GM18909 (cell line): ENCODE measurements at regions not wholly inside any gene's neighbourhood (a gene's known extent, or its start where the extent isn't known, plus 50 kb on each side); places are given as distances from the start of the nearest gene placed in this dataset.
"Not testable (repeated sequence)": the region's sequence is repeated elsewhere in the genome, so short reads cannot be mapped to it uniquely, and the experiment has no call there.

Experiments
- ATAC-seq: cut with Tn5 transposase; IDR thresholded peaks from one replicate; pipeline ENCODE4 v1.9.1; 2021; ENCODE audit warnings: mild to moderate bottlenecking; ENCODE audit not compliant: unreplicated experiment, poor library complexity

DNA sequence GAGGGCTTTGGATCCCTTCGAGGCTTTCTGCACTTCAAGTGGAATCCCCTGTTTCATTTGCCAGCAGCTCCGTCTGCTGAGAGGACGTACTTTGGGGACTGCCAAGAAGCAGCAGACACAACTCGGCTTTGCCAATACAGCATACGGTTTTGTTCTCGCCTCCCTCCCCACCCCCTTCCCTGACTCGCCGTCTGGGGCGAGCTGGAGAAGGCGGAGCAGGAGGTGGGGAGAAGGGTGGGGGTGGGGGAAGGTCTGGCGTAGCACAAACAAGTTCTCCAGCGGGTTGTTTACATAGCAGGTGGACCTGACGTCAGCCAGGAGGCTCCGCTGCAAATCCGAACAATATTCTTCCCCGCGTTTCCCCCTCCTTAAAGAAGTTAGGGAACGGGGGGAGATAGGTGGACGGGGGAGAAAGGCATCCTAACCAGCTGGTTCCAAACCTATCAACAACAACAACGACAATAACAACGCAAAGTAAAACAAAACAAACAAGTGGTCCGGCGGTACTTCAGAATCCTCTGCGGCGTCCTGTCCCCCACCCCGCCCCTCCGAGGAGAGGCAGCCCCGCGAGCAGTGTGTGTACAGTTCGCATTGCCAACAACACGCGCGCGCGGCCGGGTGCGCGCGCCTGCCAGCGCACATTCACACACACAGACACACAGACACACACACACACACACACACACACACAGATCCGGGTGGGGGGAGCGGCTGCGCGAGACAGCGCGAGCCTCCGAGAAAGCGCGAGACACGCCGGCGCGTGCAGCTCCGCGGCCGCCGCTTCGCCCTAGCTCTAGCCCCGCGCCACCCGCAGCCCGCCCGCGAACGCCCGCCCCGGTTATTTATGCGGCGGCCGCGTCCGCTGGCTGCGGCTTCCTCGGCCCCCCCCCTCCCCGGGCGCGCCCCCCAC lies 167.0 kb upstream of the PPP1R3A start:
- peak; percentile 33 for ATAC-seq

DNA sequence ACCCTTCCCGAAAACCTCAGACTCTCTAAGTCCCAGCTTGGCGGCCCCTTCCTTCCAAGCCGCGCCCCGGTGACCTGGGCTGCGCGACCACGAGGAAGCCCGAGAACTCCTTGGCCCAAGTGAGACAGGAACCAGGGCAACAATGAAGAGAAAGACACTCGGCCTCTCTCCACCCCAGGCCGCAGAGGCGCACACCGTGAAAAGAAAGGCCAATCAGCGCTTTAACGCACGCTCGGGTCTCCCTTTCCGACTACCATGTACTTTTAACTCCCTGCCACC lies 166.4 kb upstream of the PPP1R3A start:
- peak; percentile 21 for ATAC-seq

DNA sequence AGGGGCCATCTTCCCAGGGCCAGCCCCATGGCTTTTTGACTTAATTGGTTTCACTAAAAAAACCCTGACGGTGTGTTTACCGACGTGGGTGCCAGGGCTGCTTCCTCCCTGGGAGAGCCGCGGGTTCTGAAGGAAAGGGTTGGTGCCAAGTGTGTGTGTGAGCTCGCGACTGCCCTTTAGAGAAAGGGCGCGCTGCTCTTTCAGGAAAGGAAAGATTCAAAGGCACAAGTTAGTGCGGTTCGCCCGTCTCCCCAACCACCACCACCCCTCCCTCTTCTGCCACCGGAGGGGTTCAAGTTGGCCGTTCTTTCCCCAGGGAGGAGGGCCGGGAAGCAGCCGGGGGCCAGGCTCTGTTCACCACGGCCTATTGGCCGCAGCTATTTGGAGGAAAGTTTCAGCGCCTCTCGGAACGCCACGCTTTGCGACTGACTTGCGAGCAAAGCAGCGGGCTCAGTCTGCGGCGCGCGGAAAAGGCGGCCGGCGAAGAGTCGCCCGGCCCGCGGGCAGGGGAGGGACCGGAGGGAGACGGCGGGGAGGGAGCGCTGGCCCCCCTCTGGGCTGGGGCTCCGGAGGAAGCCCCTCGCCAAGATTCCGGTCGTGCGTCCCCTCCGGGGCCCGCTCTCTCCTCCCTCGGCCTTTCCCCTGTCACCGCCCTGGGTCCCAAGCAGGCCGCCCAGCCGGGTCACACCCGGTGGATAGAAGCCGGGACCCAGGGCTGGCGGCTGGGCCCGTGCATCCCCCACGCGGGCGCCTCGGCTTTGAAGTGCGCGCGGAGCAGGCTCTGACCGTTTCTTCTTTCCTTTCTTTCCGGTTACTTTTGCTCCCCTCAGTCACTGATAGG lies 165.9 kb upstream of the PPP1R3A start:
- ATAC-seq: peak; percentile 25

DNA sequence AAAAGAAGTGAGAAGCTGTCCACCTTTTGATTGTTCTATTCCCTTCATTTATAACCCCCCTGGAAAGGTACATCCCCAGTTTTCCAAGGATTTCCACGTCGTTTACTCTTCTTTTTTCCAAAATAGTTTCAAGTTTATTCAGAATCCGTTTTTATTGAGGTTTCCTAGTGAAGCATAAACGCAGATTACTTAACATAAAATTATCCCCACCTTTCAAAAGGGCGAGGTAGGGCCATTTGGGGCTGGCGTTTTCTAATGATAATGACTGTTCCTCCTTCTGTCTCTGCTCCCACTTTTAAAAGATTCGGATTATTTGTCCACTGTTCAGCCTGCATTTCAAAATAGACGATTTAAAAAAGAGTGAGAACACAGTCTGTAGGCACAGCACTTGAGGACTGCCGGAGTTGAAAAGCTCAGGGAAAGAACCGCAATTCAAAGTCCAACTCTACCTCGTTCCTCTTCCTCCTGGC lies 165.2 kb upstream of the PPP1R3A start:
- ATAC-seq: no peak

DNA sequence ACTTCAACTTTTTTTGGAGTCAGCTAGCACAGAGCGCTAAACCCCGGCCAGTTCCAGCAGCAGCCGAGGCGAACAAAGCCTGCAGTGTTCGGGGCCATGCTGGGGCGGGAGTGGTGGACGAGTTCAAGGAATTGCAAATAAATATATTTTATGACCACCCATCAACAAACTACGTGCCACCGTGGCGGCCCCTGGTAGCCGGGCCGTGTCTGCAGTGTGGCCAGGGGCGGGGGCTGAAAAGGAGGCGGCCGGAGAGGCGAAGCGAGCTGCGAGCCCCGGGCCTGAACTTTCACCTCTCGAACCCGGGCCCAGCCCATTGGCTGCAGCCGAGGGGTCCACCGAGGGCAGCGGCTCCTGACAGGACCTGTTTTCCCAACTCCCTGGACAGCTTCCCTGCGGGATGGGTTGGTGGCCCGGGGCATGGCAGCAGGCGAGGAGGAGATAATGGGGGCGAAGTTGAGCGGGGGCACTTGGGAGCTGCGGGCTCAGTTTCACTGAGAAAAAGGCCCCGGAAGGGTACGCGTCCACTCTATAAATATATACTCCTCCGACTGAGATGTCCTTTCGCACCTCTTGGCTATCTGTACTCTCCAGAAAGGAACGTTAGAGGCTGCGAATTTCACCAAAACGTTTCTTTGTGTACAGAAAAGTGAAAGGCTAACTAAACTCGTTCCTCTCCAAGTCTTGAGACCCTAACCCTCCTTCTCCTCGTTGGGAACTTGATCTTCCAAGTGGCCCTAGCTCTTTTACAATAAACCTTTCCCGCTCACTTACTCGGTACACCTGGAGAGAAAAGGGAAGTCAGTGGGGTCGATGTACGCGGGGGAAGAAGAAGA lies 164.6 kb upstream of the PPP1R3A start:
- ATAC-seq: no peak

DNA sequence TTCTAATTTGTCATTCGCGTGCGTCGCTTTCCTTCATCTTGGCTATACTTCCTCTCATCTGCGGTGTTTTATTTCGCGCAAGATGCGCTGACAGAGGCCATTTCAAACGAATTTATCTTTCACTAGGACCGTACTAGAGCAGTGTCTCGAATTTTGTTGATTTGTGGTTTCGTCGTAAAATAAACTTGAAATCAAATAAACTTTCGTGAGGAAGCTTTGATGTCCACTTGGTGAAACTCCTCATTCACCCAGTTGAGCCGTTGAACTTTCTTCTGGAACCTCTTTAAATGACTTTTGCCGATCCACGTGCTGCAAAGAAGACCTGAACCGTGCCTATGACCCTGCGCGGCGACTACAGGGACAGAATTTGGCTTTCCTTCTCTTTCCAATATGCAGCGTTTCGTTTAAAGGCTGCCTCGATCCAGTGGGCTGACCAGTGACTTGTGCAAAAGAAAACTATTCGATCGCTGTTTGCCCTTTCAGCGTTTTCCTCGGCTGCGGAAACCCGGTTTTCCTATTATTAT lies 163.9 kb upstream of the PPP1R3A start:
- no peak for ATAC-seq

DNA sequence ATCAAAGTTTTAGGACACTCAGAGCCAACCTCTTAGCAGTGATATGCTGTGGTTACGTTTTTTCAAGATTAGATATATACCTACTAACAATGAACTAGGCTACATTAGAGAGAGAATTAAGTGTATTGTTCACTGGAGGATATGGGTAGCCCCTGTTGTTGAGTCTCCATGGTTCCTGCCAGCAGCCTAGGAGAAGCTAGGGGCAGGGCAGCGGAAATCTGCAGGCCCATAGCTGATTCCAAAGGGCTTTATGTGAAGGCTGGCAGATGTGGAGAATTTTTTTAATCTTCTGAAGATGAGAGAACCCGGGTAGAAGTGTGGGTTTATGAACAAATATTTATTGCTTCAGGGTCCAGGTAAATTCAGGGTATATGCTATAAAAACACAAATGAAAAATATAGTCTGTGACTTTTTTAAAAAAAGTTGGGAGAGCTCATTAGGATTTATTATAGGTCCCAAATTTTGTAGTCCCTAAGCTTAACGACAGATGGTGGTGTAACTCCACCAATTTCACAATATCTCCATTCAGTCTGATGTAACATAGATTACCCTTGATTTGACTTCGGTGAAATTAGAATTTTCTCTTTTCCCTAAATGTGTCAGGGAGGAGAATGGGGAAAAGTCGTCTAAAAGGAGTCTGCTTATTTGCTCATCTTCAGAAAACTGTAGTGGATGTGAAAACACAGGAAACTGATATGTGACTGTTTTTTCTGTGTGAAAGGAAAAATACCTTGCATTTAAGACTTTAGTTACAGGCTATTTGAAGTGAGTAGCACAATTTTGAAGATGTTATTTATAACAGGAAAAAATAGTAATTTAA lies 163.0 kb upstream of the PPP1R3A start:
- ATAC-seq: no peak

DNA sequence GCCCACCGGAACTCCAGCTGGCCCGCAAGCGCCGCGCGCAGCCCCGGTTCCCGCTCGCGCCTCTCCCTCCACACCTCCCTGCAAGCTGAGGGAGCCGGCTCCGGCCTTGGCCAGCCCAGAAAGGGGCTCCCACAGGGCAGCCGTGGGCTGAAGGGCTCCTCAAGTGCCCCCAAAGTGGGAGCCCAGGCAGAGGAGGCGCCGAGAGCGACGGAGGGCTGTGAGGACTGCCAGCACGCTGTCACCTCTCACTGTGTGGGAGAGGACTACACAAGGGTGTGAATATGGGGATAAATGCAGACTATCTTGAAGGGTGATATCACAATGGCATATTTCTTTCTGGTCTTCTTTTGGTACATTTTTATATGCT lies 158.3 kb upstream of the PPP1R3A start:
- ATAC-seq: not testable (repeated sequence)

DNA sequence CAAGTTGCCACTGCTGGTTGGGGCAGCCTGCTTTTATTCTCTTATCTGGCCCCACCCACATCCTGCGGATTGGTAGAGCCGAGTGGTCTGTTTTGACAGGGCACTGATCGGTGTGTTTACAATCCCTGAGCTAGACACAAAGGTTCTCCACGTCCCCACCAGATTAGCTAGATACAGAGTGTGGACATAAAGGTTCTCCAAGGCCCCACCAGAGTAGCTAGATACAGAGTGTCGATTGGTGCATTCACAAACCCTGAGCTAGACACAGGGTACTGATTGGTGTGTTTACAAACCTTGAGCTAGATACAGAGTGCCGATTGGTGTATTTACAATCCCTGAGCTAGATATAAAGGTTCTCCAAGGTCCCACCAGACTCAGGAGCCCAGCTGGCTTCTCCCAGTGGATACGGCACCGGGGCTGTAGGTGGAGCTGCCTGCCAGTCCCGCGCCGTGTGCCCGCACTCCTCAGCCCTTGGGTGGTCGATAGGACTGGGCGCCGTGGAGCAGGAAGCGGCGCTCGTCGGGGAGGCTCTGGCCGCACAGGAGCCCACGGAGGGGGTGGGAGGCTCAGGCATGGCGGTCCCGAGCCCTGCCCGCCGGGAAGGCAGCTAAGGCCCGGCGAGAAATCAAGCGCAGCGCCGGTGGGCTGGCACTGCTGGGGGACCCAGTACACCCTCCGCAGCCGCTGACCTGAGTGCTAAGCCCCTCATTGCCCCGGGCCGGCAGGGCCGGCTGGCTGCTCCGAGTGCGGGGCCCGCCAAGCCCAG lies 157.8 kb upstream of the PPP1R3A start:
- ATAC-seq: not testable (repeated sequence)

DNA sequence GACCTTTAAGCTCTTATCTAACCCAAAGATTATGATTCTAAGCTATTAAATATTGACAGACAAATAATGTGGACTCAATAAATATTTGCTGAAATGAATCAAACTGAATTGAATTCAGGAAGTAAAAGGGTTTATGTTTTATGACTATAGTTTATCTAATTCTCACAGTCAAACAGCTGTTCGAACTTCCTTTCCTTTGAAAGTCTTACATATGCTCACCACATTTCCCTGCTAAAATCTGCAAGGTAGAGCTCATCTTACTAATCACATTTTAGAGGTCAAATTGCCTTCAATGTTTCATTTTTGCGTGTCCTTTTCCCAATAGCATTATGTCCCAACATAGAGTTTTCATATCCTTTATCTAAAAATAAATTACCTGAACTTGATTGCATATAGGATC lies 154.9 kb upstream of the PPP1R3A start:
- no peak for ATAC-seq

DNA sequence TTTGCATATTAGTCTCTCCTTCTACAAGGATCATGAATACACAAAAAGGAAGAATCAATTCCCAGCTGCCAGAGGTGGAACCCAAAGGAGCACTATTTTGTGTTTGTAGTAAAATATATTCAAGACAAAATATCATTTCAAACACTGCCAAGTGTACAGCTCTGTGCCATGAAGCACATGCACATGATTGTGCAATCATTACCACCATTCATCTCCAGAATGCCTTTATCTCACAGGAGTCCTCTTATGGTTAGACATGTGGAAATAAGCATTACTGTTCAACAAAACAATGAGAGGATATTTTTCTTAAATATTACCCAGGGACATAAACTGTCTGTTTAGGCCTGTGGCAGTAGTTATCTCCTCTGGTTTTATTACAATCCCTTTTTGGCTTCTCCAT lies 151.4 kb upstream of the PPP1R3A start:
- no peak for ATAC-seq

DNA sequence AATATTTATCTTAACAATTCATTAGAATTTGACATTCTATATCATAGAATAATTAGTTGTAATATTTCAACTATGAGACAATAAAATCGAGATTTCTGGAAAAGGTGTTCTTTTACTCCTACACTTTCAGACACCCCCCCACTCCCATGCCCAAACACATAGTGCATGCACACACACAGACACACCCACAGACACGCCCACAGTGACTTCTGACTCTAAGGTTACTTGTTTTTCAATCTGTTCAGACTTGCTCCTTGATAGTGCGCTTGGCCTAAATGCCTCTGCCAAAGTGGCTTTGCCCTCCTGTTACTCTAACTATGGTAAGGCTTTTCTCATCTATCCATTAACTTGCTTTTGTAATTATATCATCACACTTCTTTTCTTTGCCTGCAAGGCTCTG lies 144.0 kb upstream of the PPP1R3A start:
- ATAC-seq: no peak

DNA sequence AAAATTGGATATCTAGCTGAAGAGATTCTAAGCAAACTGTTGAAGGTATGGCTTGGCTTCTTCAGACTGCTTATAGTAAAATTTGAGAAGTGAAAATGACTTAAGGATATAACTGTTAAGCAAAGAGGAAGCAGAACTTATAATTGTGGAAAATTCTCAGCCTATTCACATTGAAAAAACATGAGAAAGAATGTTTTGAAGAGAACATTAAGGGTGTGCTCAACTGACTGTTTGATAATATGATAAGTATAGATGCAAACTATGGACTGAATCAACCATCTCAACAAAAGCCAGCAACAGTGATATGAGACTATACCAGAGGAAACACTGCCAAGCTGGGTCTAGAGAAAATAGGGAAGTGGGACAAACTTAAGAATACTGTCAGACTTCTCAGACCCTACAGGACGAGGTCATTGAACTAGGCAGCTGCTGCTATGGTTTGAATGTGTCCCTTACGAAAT lies 133.1 kb upstream of the PPP1R3A start:
- peak; percentile 94 for ATAC-seq

DNA sequence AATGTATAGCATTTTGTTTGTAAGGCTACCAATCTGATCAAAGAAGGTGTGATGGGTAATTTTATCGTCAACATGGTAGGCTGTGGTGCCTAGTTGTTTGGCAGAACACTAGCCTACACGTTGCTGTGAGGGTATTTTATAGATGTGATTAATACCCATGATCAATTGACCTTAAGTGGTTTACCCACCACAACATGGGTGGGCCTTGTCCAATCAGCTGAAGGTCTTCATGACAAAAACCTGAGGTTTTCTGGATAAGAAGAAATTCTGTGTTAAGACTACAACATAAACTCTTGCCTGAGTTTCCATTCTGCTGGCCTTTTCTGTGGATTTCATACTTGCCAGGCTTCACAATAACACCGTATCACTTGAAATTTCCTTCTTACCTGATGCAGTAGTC lies 131.8 kb upstream of the PPP1R3A start:
- no peak for ATAC-seq

DNA sequence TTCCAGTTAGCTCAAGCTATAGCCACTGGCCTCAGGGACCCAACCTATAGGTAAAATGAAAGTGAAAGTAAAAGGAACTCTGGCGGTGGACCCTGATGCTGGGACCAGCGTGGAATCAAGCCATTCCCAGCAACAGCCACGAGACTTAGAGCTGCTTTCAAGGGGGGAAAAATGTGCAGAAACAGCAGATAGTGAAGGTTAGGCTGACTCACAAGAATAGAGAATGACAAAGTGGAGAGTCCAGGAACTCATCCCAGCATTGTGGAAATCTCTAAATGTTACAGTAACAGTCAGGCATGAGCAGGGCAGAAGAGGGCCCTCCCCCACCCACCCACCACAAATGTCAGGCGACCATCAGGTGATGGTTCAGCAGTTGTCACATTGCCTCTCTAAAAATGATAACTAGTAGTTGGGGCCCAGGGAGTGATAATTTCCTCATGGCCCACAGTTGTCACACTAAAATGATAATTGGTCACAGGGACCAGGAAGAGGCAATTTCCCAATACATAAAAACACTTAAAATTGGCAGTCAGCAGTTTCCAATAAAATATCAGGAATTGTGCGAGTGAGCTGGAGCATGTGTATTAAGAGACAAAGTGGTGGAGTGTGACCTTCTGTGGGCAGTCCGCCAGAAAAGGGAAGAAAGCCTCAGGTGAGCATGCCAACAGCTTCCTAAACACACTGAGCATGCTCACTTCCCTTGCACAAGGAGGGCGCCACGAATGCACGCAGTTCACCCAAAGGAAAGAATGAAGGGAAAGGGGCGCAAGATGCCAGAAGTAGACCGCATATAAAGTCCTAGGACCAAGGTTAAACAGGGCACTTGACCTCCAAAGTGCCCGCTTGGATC lies 129.8 kb upstream of the PPP1R3A start:
- ATAC-seq: peak; percentile 33

DNA sequence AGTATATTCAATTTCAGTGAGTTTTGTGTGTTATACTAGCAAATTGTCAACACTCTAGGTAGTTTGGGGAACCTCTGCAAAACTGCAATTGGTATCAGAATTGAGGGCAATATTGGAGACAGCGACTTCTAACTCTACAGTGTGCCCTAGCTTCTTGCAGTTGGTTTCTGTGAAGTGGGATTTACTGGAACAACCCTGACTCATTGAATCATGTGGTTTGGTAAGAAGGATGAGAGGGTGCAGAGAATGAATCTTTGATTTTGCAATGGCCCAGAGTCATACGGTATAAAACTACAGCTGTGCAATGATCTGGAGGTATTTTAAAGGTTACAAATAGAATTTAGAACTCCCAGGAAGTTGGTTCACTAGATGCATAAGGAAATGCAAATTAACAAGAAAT lies 129.1 kb upstream of the PPP1R3A start:
- ATAC-seq: no peak

DNA sequence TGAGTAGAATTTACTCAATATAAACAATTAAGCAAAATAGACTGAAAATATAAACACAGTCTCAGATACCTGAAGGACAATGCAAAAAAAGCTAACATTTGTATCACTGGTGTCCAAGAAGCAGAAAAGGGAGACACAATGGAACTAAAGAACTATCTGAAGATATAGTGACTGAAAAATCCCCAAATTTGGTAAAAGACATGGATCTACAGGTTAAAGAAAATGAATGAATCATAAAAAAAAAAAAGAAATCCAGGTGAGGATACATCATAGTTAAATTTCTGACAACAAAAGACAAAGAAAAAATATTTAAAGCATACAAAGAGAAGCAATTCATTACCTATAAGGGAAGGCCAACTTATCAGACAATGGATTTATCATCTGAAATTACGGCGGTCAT lies 114.7 kb upstream of the PPP1R3A start:
- no peak for ATAC-seq
